CD14-positive monocyte (primary cell): ENCODE measurements at regions not wholly inside any gene's neighbourhood (a gene's known extent, or its start where the extent isn't known, plus 50 kb on each side); places are given as distances from the start of the nearest gene placed in this dataset.

Source experiments
- DNase-seq, 3 donors: peaks; one replicate each; pipeline ENCODE4 v3.0.0-alpha.2; 2011 to 2022
- H2AFZ ChIP-seq: 2 replicates; pipeline ENCODE4 v1.6.0; 2012; ENCODE audit warnings: mild to moderate bottlenecking, low read depth, low read length, inconsistent platforms; ENCODE audit not compliant: insufficient read depth, poor library complexity, severe bottlenecking
- H3K27ac ChIP-seq, 2 donors: 1 replicate in 1 of 2; 2 replicates in 1 of 2; pipeline ENCODE4 v1.5.1; 2012 to 2013; ENCODE audit warnings: low read length in 2 of 2, control low read depth in 1 of 2, inconsistent platforms in 1 of 2, low read depth in 1 of 2, mild to moderate bottlenecking in 1 of 2
- H3K27me3 ChIP-seq, 2 donors: one replicate each; pipeline versions ENCODE4 v1.6.0 to v1.6.1; 2011 to 2013; ENCODE audit warnings: low read length in 2 of 2; ENCODE audit not compliant: control insufficient read depth in 2 of 2, insufficient read depth in 2 of 2
- H3K36me3 ChIP-seq, 2 donors: replicated peaks in 1 of 2; 1 replicate in 1 of 2; 2 replicates in 1 of 2; pipeline versions ENCODE4 v1.5.1 to v1.6.1; 2012 to 2013; ENCODE audit warnings: low read length in 2 of 2, control low read depth in 1 of 2, inconsistent platforms in 1 of 2, mild to moderate bottlenecking in 1 of 2; ENCODE audit not compliant: insufficient read depth in 2 of 2, control insufficient read depth in 1 of 2
- H3K4me1 ChIP-seq, 2 donors: 1 replicate in 1 of 2; 2 replicates in 1 of 2; pipeline versions ENCODE4 v1.5.1 to v1.6.1; 2012 to 2013; ENCODE audit warnings: low read length in 2 of 2, control low read depth in 1 of 2, inconsistent platforms in 1 of 2, mild to moderate bottlenecking in 1 of 2, moderate library complexity in 1 of 2; ENCODE audit not compliant: insufficient read depth in 2 of 2, control insufficient read depth in 1 of 2
- H3K4me2 ChIP-seq: replicated peaks from 2 replicates; pipeline ENCODE3; 2012; ENCODE audit warnings: low read length, moderate library complexity, mild to moderate bottlenecking; ENCODE audit not compliant: poor library complexity, severe bottlenecking; ENCODE audit errors: extremely low read depth
- H3K4me3 ChIP-seq, 3 experiments: fragments of 200-600 bp in 1 of 3; sonication (generic) in 1 of 3; replicated peaks in 1 of 3; 1 replicate in 2 of 3; 2 replicates in 1 of 3; pipeline ENCODE4 v1.5.1; 2011 to 2013; ENCODE audit warnings: low read length in 3 of 3, mild to moderate bottlenecking in 3 of 3, control low read depth in 2 of 3, low read depth in 2 of 3, inconsistent platforms in 1 of 3, moderate library complexity in 1 of 3
- H3K79me2 ChIP-seq: 2 replicates; pipeline ENCODE4 v1.6.0; 2012; ENCODE audit warnings: mild to moderate bottlenecking, control low read depth, inconsistent platforms, low read length, moderate library complexity; ENCODE audit not compliant: insufficient read depth
- H3K9ac ChIP-seq: 2 replicates; pipeline ENCODE4 v1.6.0; 2017; ENCODE audit warnings: low read length, mild to moderate bottlenecking; ENCODE audit not compliant: insufficient read depth, poor library complexity, severe bottlenecking
- H3K9me3 ChIP-seq, 2 donors: replicated peaks in 1 of 2; 1 replicate in 1 of 2; 2 replicates in 1 of 2; pipeline versions ENCODE4 v1.5.1 to v1.6.1; 2012 to 2013; ENCODE audit warnings: low read length in 2 of 2, control low read depth in 1 of 2; ENCODE audit not compliant: control insufficient read depth in 1 of 2, insufficient read depth in 1 of 2
- H4K20me1 ChIP-seq: 2 replicates; pipeline ENCODE4 v1.6.0; 2012; ENCODE audit warnings: mild to moderate bottlenecking, low read length, control low read depth, moderate library complexity; ENCODE audit not compliant: insufficient read depth
- H3K27ac Mint-ChIP-seq, 7 donors: one replicate each; pipeline ENCODE4 v1.8.0; 2020; ENCODE audit warnings: mild to moderate bottlenecking in 7 of 7, mixed read lengths in 7 of 7, moderate library complexity in 6 of 7, inconsistent platforms in 2 of 7
- H3K27me3 Mint-ChIP-seq, 3 donors: one replicate each; pipeline ENCODE4 v1.8.0; 2021 to 2022; ENCODE audit warnings: low read depth in 3 of 3, mild to moderate bottlenecking in 3 of 3, mixed read lengths in 3 of 3, moderate library complexity in 3 of 3, inconsistent platforms in 1 of 3
- H3K36me3 Mint-ChIP-seq, 2 donors: one replicate each; pipeline ENCODE4 v1.8.0; 2020; ENCODE audit warnings: mixed read lengths in 2 of 2, inconsistent platforms in 1 of 2, mild to moderate bottlenecking in 1 of 2
- H3K4me1 Mint-ChIP-seq: one replicate; pipeline ENCODE4 v1.8.0; 2020; ENCODE audit warnings: mild to moderate bottlenecking, mixed read lengths
- H3K4me3 Mint-ChIP-seq, 2 donors: one replicate each; pipeline ENCODE4 v1.8.0; 2020; ENCODE audit warnings: mild to moderate bottlenecking in 2 of 2, mixed read lengths in 2 of 2, moderate library complexity in 1 of 2
- H3K9me3 Mint-ChIP-seq, 7 donors: one replicate each; pipeline ENCODE4 v1.8.0; 2020 to 2022; ENCODE audit warnings: mixed read lengths in 7 of 7, mild to moderate bottlenecking in 6 of 7, moderate library complexity in 6 of 7, inconsistent platforms in 2 of 7
- WGBS: methylation state at CpG from one replicate; pipeline ENCODE4 v1.1.5; 2013; ENCODE audit warnings: missing lambda C conversion rate; ENCODE audit not compliant: insufficient coverage; 5-methylcytosine and 5-hydroxymethylcytosine counted together
- intact Hi-C, 2 donors: fragments of 100-400 bp; cut with micrococcal nuclease; formaldehyde crosslinking; loops; one replicate each; pipeline versions ENCODE4 v1.15.0 to v1.15.1; 2023
- TF ChIP-seq, protein P1 (sequence below): fragments of 200-600 bp; IDR thresholded peaks from one replicate; pipeline ENCODE4 v1.8.0; 2022; ENCODE audit warnings: antibody characterized with exemption, mild to moderate bottlenecking

DNA sequence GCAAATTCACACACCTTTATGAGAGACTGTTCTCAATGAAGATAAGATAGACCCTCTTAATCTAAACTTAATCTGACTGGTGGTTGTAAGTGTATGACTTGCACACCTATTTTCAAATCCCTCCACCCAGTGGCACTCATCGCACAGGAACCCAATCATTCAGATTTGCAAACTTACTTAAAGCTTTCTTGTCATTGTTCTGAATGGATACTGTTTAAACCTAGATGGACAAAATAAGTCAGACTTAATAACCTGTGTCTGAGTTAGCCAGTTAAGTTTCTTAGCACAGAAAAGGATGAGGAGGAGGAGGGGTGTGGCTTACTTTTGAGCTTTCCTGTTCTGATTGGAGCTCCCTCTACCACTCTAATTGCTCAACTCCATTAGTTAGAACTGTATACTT, 252.4 kb upstream of the CCNH start:
- H3K27me3 ChIP-seq = no peaks in the 10 kb centered on the region
- H3K27ac Mint-ChIP-seq = no peak overlapping the region
- no peaks in the 10 kb centered on the region for H3K4me1 ChIP-seq
- TF ChIP-seq, protein P1, sequence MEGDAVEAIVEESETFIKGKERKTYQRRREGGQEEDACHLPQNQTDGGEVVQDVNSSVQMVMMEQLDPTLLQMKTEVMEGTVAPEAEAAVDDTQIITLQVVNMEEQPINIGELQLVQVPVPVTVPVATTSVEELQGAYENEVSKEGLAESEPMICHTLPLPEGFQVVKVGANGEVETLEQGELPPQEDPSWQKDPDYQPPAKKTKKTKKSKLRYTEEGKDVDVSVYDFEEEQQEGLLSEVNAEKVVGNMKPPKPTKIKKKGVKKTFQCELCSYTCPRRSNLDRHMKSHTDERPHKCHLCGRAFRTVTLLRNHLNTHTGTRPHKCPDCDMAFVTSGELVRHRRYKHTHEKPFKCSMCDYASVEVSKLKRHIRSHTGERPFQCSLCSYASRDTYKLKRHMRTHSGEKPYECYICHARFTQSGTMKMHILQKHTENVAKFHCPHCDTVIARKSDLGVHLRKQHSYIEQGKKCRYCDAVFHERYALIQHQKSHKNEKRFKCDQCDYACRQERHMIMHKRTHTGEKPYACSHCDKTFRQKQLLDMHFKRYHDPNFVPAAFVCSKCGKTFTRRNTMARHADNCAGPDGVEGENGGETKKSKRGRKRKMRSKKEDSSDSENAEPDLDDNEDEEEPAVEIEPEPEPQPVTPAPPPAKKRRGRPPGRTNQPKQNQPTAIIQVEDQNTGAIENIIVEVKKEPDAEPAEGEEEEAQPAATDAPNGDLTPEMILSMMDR = no peak
- H3K36me3 Mint-ChIP-seq = no peaks in the 10 kb centered on the region
- no peak overlapping the region for H3K4me3 ChIP-seq
- WGBS = no CpG with 5 or more reads among the region's 1 CpG
- intact Hi-C loops = no loop called here
- no peak for DNase-seq
- H4K20me1 ChIP-seq = no peaks in the 10 kb centered on the region
- H3K4me1 Mint-ChIP-seq = no peaks in the 10 kb centered on the region
- H3K27me3 Mint-ChIP-seq = no peaks in the 10 kb centered on the region
- H3K9me3 Mint-ChIP-seq = peaks cover 0 to 2% (median 0%) of the 10 kb centered on the region in 7 donors
- H2AFZ ChIP-seq = no peak overlapping the region
- H3K4me2 ChIP-seq = no peak overlapping the region
- no peaks in the 10 kb centered on the region for H3K9me3 ChIP-seq
- no peak overlapping the region for H3K4me3 Mint-ChIP-seq
- H3K36me3 ChIP-seq = no peaks in the 10 kb centered on the region
- H3K9ac ChIP-seq = no peak overlapping the region
- no peak overlapping the region for H3K27ac ChIP-seq
- no peaks in the 10 kb centered on the region for H3K79me2 ChIP-seq

DNA sequence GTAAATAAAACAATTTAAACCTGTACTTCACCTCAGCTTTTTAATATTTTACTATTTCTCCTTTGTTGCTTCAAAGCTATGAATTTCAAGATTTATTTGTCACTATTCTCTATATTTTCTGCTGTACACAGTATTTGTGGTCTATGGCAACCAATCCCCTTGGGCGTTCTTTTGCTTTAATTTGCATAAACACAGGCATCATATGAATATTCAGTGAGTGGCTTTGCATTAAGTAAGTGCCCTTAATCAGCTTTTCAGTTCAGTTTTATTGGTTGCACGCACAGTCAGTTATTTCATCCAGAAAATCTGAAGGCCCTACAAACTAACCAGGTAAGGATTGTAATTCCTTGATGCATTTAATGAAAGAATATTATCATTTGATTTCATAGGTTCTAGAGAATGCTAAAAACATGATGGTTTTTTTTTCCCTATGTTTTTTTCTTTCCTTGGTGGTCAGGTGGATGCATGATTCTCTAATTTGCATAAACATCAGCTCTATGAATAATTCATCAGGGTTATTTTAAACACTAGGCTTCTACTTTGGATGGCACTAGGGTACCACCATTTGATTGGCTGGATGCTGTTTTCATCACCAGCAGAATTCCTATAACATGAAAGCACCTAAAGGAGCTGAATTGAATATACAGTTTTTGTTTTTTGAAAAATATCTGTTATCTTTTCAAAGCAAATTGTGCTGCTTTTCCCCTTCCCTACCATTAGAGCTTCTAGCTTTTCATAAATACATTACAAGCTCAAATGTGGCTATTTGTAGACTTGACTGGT, 249.2 kb upstream of the CCNH start:
- no peak overlapping the region for H3K4me3 ChIP-seq
- no peaks in the 10 kb centered on the region for H3K9me3 ChIP-seq
- H3K4me1 ChIP-seq = no peaks in the 10 kb centered on the region
- intact Hi-C loops = no loop called here
- Mint-ChIP-seq H3K4me1 (no peaks in the 10 kb centered on the region), H3K27ac (no peak overlapping the region), H3K36me3 (no peaks in the 10 kb centered on the region), H3K4me3 (no peak overlapping the region), H3K27me3 (no peaks in the 10 kb centered on the region), H3K9me3 (peaks cover 0 to 6% (median 0%) of the 10 kb centered on the region in 7 donors)
- no CpG with 5 or more reads among the region's 2 CpGs for WGBS
- no peak overlapping the region for H3K4me2 ChIP-seq
- TF ChIP-seq, protein P1 = no peak
- H3K79me2 ChIP-seq = no peaks in the 10 kb centered on the region
- no peak overlapping the region for H3K27ac ChIP-seq
- DNase-seq = no peak
- H3K36me3 ChIP-seq = no peaks in the 10 kb centered on the region
- no peaks in the 10 kb centered on the region for H3K27me3 ChIP-seq
- no peak overlapping the region for H3K9ac ChIP-seq
- no peaks in the 10 kb centered on the region for H4K20me1 ChIP-seq
- no peak overlapping the region for H2AFZ ChIP-seq
